Hepatocyte (in vitro differentiated cells): ENCODE measurements at regions not wholly inside any gene's neighbourhood (a gene's known extent, or its start where the extent isn't known, plus 50 kb on each side); places are given as distances from the start of the nearest gene placed in this dataset.

Source experiments
- EZH2 ChIP-seq: fragments of 200-600 bp; sonication (generic); IDR thresholded peaks from 2 replicates; pipeline ENCODE4 v1.6.1; 2016; ENCODE audit warnings: antibody characterized with exemption, mild to moderate bottlenecking, borderline replicate concordance
- TF ChIP-seq, protein P1 (sequence below): fragments of 200-600 bp; sonication (generic); IDR thresholded peaks from 2 replicates; pipeline ENCODE4 v1.5.1; 2016; ENCODE audit warnings: antibody characterized with exemption, mild to moderate bottlenecking; ENCODE audit not compliant: poor library complexity

DNA sequence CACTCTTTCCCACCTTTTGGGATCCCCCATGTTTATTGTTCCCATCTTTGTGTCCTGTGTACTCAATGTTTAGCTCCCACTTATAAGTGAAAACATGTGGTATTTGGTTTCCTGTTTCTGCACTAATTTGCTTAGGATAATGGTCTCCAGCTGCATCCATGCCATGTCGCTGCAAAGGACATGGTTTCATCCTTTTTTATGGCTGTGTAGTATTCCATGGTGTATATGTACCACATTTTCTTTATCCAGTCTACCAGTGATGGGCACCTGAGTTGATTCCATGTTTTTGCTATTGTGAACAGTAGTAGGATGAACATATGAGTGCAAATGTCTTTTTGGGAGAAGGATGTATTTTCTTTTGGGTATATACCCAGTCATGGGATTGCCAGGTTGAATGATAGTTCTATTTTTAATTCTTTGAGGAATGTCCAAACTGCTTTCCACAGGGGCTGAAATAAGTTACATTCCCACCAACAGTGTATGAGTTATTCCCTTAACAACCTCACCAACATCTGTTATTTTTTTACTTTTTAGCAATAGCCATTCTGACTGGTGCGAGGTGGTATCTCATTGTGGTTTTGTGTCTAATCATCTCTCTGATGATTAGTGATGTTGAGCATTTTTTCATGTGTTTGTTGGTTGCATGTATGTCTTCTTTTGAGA is 55.7 kb upstream of the MEDAG start:
- TF ChIP-seq EZH2, result no peak
- TF ChIP-seq, protein P1, sequence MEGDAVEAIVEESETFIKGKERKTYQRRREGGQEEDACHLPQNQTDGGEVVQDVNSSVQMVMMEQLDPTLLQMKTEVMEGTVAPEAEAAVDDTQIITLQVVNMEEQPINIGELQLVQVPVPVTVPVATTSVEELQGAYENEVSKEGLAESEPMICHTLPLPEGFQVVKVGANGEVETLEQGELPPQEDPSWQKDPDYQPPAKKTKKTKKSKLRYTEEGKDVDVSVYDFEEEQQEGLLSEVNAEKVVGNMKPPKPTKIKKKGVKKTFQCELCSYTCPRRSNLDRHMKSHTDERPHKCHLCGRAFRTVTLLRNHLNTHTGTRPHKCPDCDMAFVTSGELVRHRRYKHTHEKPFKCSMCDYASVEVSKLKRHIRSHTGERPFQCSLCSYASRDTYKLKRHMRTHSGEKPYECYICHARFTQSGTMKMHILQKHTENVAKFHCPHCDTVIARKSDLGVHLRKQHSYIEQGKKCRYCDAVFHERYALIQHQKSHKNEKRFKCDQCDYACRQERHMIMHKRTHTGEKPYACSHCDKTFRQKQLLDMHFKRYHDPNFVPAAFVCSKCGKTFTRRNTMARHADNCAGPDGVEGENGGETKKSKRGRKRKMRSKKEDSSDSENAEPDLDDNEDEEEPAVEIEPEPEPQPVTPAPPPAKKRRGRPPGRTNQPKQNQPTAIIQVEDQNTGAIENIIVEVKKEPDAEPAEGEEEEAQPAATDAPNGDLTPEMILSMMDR, result no peak
